SK-N-SH (cell line): ENCODE measurements at regions not wholly inside any gene's neighbourhood (a gene's known extent, or its start where the extent isn't known, plus 50 kb on each side); places are given as distances from the start of the nearest gene placed in this dataset.

ENCODE experiments used
- CTCF ChIA-PET: fragments of 300-600, 350-600 bp; formaldehyde crosslinking; extraction: SDS; loops from one replicate; lab custom pipeline; 2021; lab: Yijun Ruan, JAX
- POLR2A ChIA-PET: fragments of 350-600 bp; sonication (Branson Sonifier 250); formaldehyde crosslinking; extraction: SDS; loops from one replicate; lab custom pipeline; 2020; ENCODE audit warnings: antibody characterized with exemption, inconsistent platforms; lab: Yijun Ruan, JAX
- DNase-seq: peaks from one replicate; pipeline ENCODE4 v3.0.0; 2012
- H2AFZ ChIP-seq: fragments of 200-600 bp; sonication (generic); 2 replicates; pipeline ENCODE4 v1.8.1; 2016; ENCODE audit warnings: antibody characterized with exemption, mild to moderate bottlenecking, low read depth
- H3F3A ChIP-seq: fragments of 200-600 bp; sonication (generic); replicated peaks from 2 replicates; pipeline ENCODE3; 2016; ENCODE audit warnings: antibody characterized with exemption, mild to moderate bottlenecking; ENCODE audit not compliant: insufficient read depth
- H3K27ac ChIP-seq, 2 experiments: fragments of 200-500 bp in 1 of 2; fragments of 200-600 bp in 1 of 2; sonication (Bioruptor generic) in 1 of 2; sonication (generic), shearing (Covaris generic) in 1 of 2; 2 replicates each; pipeline versions ENCODE4 v1.5.1 to v1.6.1; 2014 to 2016; ENCODE audit warnings: low read depth in 2 of 2, inconsistent platforms in 1 of 2, low read length in 1 of 2, mild to moderate bottlenecking in 1 of 2, mixed read lengths in 1 of 2
- H3K27me3 ChIP-seq: fragments of 200-600 bp; sonication (generic), shearing (Covaris generic); 2 replicates; pipeline ENCODE4 v1.6.1; 2016; ENCODE audit warnings: mixed run types; ENCODE audit not compliant: insufficient read depth
- H3K36me3 ChIP-seq, 2 experiments: fragments of 200-500 bp in 1 of 2; fragments of 200-600 bp in 1 of 2; sonication (Bioruptor generic) in 1 of 2; sonication (generic) in 1 of 2; replicated peaks in 1 of 2; 2 replicates each; pipeline versions ENCODE3 to v1.5.1; 2014 to 2016; ENCODE audit warnings: low read length in 1 of 2, mild to moderate bottlenecking in 1 of 2; ENCODE audit not compliant: insufficient read depth in 2 of 2, control insufficient read depth in 1 of 2
- H3K4me1 ChIP-seq, 2 experiments: fragments of 200-500 bp in 1 of 2; fragments of 200-600 bp in 1 of 2; sonication (Bioruptor generic) in 1 of 2; sonication (generic), shearing (Covaris generic) in 1 of 2; 2 replicates each; pipeline versions ENCODE4 v1.5.1 to v1.6.1; 2014 to 2016; ENCODE audit warnings: low read depth in 1 of 2, low read length in 1 of 2, mixed run types in 1 of 2; ENCODE audit not compliant: insufficient read depth in 2 of 2, control insufficient read depth in 1 of 2
- H3K4me2 ChIP-seq: fragments of 200-600 bp; sonication (generic), shearing (Covaris generic); 2 replicates; pipeline ENCODE4 v1.6.1; 2017; ENCODE audit warnings: mixed run types
- H3K4me3 ChIP-seq, 2 experiments: fragments of 200-500 bp in 1 of 2; fragments of 200-600 bp in 1 of 2; sonication (Bioruptor generic) in 1 of 2; sonication (generic), shearing (Covaris generic) in 1 of 2; 2 replicates each; pipeline versions ENCODE4 v1.5.1 to v1.8.1; 2014 to 2016; ENCODE audit warnings: low read depth in 2 of 2, inconsistent platforms in 1 of 2, low read length in 1 of 2, mild to moderate bottlenecking in 1 of 2, mixed read lengths in 1 of 2, moderate library complexity in 1 of 2
- H3K79me2 ChIP-seq: fragments of 200-600 bp; sonication (generic); 2 replicates; pipeline ENCODE4 v1.8.1; 2017; ENCODE audit warnings: mild to moderate bottlenecking; ENCODE audit not compliant: insufficient read depth
- H3K9ac ChIP-seq: fragments of 200-600 bp; sonication (generic); 2 replicates; pipeline ENCODE4 v1.6.1; 2017; ENCODE audit warnings: mixed run types
- H3K9me2 ChIP-seq: fragments of 200-600 bp; sonication (generic); 2 replicates; pipeline ENCODE4 v1.6.1; 2017; ENCODE audit warnings: mixed run types
- H3K9me3 ChIP-seq: fragments of 200-600 bp; sonication (generic); 2 replicates; pipeline ENCODE4 v1.6.1; 2017; ENCODE audit warnings: mixed run types, mild to moderate bottlenecking, moderate library complexity
- H4K20me1 ChIP-seq: fragments of 200-600 bp; sonication (generic); 2 replicates; pipeline ENCODE4 v1.6.1; 2017; ENCODE audit warnings: mild to moderate bottlenecking, mixed run types; ENCODE audit not compliant: insufficient read depth
- EP300 ChIP-seq, 2 experiments: IDR thresholded peaks; 2 replicates each; pipeline versions ENCODE4 v1.4.0 to v1.6.1; 2012; ENCODE audit warnings: borderline replicate concordance in 1 of 2, low read depth in 1 of 2, low read length in 1 of 2
- FOXJ3 ChIP-seq: sonication (generic); formaldehyde crosslinking; IDR thresholded peaks from 2 replicates; pipeline ENCODE4 v1.5.1; 2020; ENCODE audit warnings: mild to moderate bottlenecking, missing genetic modification reagents
- FOXM1 ChIP-seq: IDR thresholded peaks from 2 replicates; pipeline ENCODE4 v1.4.0; 2012; ENCODE audit warnings: low read depth, mild to moderate bottlenecking
- JUND ChIP-seq: IDR thresholded peaks from 2 replicates; pipeline ENCODE4 v1.4.0; 2012
- MAX ChIP-seq: IDR thresholded peaks from 2 replicates; pipeline ENCODE4 v1.4.0; 2012; ENCODE audit warnings: low read depth
- POLR2AphosphoS5 ChIP-seq: IDR thresholded peaks from 2 replicates; pipeline ENCODE4 v1.6.1; 2012; ENCODE audit warnings: low read depth, low read length
- SMC3 ChIP-seq: IDR thresholded peaks from 2 replicates; pipeline ENCODE4 v1.6.1; 2012; ENCODE audit warnings: low read depth, low read length, improper control_type of control experiment
- TAF1 ChIP-seq: IDR thresholded peaks from 2 replicates; pipeline ENCODE4 v1.6.1; 2012; ENCODE audit warnings: low read depth, mild to moderate bottlenecking, low read length, moderate library complexity, borderline replicate concordance
- TEAD4 ChIP-seq: IDR thresholded peaks from 2 replicates; pipeline ENCODE4 v1.4.0; 2012; ENCODE audit warnings: mild to moderate bottlenecking, borderline replicate concordance; ENCODE audit not compliant: insufficient read depth
- YY1 ChIP-seq: IDR thresholded peaks from 2 replicates; pipeline ENCODE4 v1.4.0; 2012; ENCODE audit warnings: low read depth, mild to moderate bottlenecking
- ZBTB33 ChIP-seq: IDR thresholded peaks from 2 replicates; pipeline ENCODE4 v1.4.0; 2012; ENCODE audit warnings: low read depth, borderline replicate concordance
- WGBS: methylation state at CpG from one replicate; pipeline ENCODE4 v1.1.6; 2017; ENCODE audit warnings: low lambda C conversion rate; 5-methylcytosine and 5-hydroxymethylcytosine counted together
- small RNA-seq, 7 experiments: library from RNA; depleted of rRNA; stranded (forward); fragments of <200 nt; gene quantifications; one replicate each; pipeline ENCODE3, GENCODE V24; 2012

- Histone ChIP-seq H3K27me3 (no peaks in the 10 kb centered on the region), H3K4me3 (no peak overlapping the region), H3F3A (no peaks in the 10 kb centered on the region), H4K20me1 (no peaks in the 10 kb centered on the region), H3K4me1 (no peaks in the 10 kb centered on the region), H3K36me3 (no peaks in the 10 kb centered on the region), H3K9me2 (no peaks in the 10 kb centered on the region), H3K27ac (no peak overlapping the region), H3K4me2 (no peak overlapping the region), H3K9ac (no peak overlapping the region), H2AFZ (no peak overlapping the region), H3K9me3 (no peaks in the 10 kb centered on the region), H3K79me2 (no peaks in the 10 kb centered on the region)
- 22% methylated on average over 5 of the region's 5 CpGs for WGBS
- TF ChIP-seq JUND (no peak), TEAD4 (no peak), TAF1 (no peak), SMC3 (no peak), POLR2AphosphoS5 (no peak), MAX (no peak), ZBTB33 (no peak), FOXM1 (no peak), YY1 (no peak), FOXJ3 (no peak), EP300 (IDR thresholded peaks at IDR 0.05; ENCODE audit: borderline replicate concordance in 1 of 2, low read depth in 1 of 2, low read length in 1 of 2) (no peak)
- no peak for DNase-seq
- ChIA-PET CTCF (interaction anchor here (1.6 kb wide), 1 partner anchor 192 kb away, joined by 5 read pairs; no protein-coding TSS in a partner anchor), POLR2A (no interaction called here)
Measured at GRCh38 chr1:4847711-4848110, 193.3 kb downstream of the AJAP1 start.

Small RNA genes lying in the stretch of these regions (small RNA-seq; reads per million reads assigned to genes)
- 0 reads per million in 7 experiments for gene MIR4417
